Activated CD8-positive, alpha-beta memory T cell treated with anti-CD3 and anti-CD28 coated beads, Interleukin-2, amount 50 U/mL, for 48 hours (primary cell): ENCODE measurements at regions not wholly inside any gene's neighbourhood (a gene's known extent, or its start where the extent isn't known, plus 50 kb on each side); places are given as distances from the start of the nearest gene placed in this dataset.

Source experiments
- DNase-seq: peaks from one replicate; pipeline ENCODE4 v3.0.0-alpha.2; 2020

GRCh38 chr6:43980004-43980795 lies 147.1 kb downstream of the MRPL14 start:
- DNase-seq = peak; percentile 35

- peak; percentile 28 for DNase-seq
Measured at GRCh38 chr6:43979525-43979924, 147.7 kb downstream of the MRPL14 start.

GRCh38 chr6:43978473-43979346 lies 148.5 kb downstream of the MRPL14 start:
- peak; percentile 41 for DNase-seq

GRCh38 chr6:43977404-43978111 lies 149.7 kb downstream of the MRPL14 start:
- peak; percentile 47 for DNase-seq

- DNase-seq = no peak
Measured at GRCh38 chr6:43976706-43977403, 150.4 kb downstream of the MRPL14 start.

- DNase-seq = no peak
Measured at GRCh38 chr6:43974643-43975230, 152.5 kb downstream of the MRPL14 start.

- peak; percentile 29 for DNase-seq
Measured at GRCh38 chr6:43973357-43973756, 153.9 kb downstream of the MRPL14 start.

GRCh38 chr6:43972913-43973300 lies 154.3 kb downstream of the MRPL14 start:
- peak; percentile 22 for DNase-seq

GRCh38 chr6:43972179-43972912 lies 154.9 kb downstream of the MRPL14 start:
- peak; percentile 28 for DNase-seq

GRCh38 chr6:43971776-43972126 lies 155.5 kb downstream of the MRPL14 start:
- no peak for DNase-seq

- DNase-seq = peak; percentile 33
Measured at GRCh38 chr6:43970913-43971775, 156.1 kb downstream of the MRPL14 start.

GRCh38 chr6:43970068-43970912 lies 157.0 kb downstream of the MRPL14 start:
- peak; percentile 40 for DNase-seq

- peak; percentile 25 for DNase-seq
Measured at GRCh38 chr6:43969158-43969981, 157.9 kb downstream of the MRPL14 start.

- DNase-seq = peak; percentile 42
Measured at GRCh38 chr6:43968110-43968965, 158.9 kb downstream of the MRPL14 start.

GRCh38 chr6:43967719-43968091 lies 159.5 kb downstream of the MRPL14 start:
- no peak for DNase-seq

- DNase-seq = no peak
Measured at GRCh38 chr6:43966853-43967718, 160.2 kb downstream of the MRPL14 start.

GRCh38 chr6:43966374-43966658 lies 160.9 kb downstream of the MRPL14 start:
- no peak for DNase-seq
